A673 (cell line): ENCODE measurements at regions not wholly inside any gene's neighbourhood (a gene's known extent, or its start where the extent isn't known, plus 50 kb on each side); places are given as distances from the start of the nearest gene placed in this dataset.

Source experiments
- CTCF ChIP-seq: fragments of 300-800, 200-600 bp; sonication (generic); conservative IDR thresholded peaks from 2 replicates; pipeline ENCODE4 v1.5.1; 2017; ENCODE audit warnings: low read depth, mild to moderate bottlenecking, antibody characterized with exemption, low read length, moderate library complexity, mixed read lengths
- EZH2 ChIP-seq: fragments of 200-600 bp; sonication (generic); IDR thresholded peaks from 2 replicates; pipeline ENCODE4 v1.6.1; 2017; ENCODE audit warnings: borderline replicate concordance, low read depth, mild to moderate bottlenecking, mixed read lengths, antibody characterized with exemption, low read length; ENCODE audit not compliant: poor library complexity, severe bottlenecking

DNA sequence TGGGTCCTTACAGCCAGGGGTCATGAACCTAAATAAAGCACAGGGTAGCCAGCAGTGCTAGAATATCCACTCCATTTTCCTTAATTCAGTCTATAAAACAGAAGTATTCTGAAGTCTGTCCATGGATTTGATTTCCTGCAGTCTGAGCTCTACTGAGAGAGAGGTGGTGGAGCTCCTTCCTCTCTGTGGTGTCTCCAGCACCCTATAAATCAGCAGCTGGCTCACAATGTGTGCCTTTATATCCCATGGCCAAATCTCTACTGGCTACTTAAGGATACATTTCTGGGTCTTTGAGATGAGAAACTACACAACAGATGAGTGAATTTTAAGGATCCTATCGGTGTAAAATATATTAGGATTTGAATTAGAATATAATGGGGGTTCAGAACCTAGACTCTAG lies 339.9 kb upstream of the RBMS3 start:
- no peak for TF ChIP-seq CTCF
- TF ChIP-seq EZH2: no peak
